SKM-1 (cell line): ENCODE measurements at regions not wholly inside any gene's neighbourhood (a gene's known extent, or its start where the extent isn't known, plus 50 kb on each side); places are given as distances from the start of the nearest gene placed in this dataset.
"Not testable (repeated sequence)": the region's sequence is repeated elsewhere in the genome, so short reads cannot be mapped to it uniquely, and the experiment has no call there.

Source experiments
- DNase-seq: peaks from one replicate; lab custom pipeline; 2025; ENCODE audit not compliant: unreplicated experiment; lab: John Stamatoyannopoulos, UW

DNA sequence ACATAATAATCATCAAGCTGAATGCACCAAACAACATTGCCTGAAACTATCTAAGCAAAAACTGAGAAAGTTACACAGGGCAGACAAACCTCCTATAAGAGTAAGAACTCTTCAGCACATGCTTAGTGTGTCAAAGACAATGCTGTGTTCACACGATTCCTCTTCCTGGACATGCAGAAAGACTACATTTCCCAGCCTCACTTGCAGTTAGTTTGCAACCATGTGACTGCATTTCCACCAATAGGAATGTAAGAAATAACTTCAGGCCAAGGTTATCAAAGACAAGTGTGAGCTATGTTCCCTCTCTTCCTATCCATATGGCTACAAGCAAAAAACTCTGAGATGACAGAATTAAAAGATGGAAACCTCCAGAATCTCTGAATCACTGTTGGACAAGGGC, 109.8 kb downstream of the OTOP1 start:
- DNase-seq: not testable (repeated sequence)

DNA sequence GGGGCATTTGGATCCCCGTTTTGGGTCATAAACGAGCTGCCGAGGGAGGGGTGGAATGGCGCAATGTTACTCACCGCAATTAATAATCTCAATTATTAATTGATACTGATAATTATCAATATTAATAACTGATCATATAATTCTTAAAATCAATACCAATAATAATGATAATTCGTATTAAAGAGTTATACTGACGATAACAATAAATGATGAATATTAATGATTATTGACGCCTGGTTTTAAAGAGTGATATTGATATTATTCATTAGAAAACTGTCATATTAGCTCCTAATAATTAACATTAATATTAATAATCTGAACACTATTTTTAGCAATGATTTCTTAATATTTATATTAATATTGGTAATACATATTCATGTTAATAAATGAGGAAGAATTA, 92.4 kb downstream of the OTOP1 start:
- DNase-seq: not testable (repeated sequence)

DNA sequence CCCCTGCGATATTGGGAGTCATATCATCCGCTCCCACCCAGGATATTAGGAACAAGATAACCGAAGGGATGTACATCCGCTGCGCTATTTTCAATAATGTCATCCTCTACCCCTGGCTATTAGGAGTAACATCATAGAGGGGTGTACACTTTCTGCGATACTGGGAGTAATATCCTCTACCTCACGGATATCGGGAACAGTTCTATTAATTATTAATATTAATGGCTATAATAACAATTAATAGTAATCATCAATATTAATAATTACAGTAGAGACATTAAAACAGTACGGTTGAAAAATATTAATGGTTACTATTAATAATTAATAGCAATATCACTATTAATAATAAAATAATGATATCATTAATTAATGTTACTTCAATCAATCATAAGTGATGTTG, 90.1 kb downstream of the OTOP1 start:
- not testable (repeated sequence) for DNase-seq
